HG02884 (cell line): ENCODE measurements at regions not wholly inside any gene's neighbourhood (a gene's known extent, or its start where the extent isn't known, plus 50 kb on each side); places are given as distances from the start of the nearest gene placed in this dataset.

Experiments used
- ATAC-seq: cut with Tn5 transposase; IDR thresholded peaks from one replicate; pipeline ENCODE4 v1.9.1; 2021; ENCODE audit warnings: mild to moderate bottlenecking, moderate library complexity; ENCODE audit not compliant: unreplicated experiment

DNA sequence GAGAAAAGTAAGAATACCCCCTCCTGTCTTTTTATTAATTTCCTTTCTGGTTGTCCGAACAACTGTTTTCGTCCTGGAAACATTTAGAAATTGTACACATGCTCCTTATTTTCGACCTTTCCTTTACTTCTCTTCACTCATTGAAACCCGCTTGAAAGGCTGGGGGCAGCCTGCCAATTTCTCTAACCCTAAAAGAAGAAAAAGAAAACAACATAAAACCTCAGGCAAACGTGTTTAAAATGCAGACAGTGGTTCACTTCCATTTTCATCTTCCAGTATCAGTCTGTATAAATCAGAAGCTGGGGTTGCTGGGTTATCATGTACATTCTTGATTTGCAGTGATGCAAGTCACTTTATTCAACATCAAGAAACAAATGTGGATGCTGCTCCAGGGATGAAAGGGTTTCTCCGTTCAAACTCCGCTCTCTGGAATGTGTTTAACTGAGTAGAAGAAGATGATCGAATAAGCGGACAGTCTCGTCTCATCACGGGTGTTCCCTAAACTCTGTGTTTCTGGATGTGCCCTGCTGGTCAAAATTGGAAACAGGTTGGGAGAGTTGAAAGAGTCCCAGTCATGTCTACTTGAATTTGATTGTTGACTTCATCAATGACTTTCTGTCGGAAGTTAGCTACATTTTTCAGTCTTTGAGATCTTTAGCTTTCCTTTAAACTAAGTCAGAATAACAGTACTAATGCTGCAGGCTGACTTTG is 1042.2 kb downstream of the BCL11B start:
- ATAC-seq, result no peak

DNA sequence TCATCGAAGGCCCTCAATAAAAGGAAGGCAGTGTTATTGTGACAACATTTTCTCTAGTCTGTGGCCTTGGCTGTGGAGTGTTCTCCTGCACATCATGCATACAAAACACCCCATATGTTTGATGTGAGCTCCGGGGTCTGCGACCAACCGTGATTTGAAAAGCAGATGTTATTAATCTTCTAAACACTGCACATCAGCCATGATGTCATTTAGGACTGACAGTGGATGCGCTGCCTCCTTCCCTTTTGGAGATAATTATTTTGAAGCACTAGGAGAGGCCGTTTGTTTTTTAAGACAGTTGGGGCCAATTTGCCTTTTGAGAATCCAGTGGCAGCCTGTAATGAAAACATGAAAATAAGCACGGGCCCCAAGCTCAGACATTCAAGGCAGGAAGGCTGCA is 1041.6 kb downstream of the BCL11B start:
- ATAC-seq, result no peak

DNA sequence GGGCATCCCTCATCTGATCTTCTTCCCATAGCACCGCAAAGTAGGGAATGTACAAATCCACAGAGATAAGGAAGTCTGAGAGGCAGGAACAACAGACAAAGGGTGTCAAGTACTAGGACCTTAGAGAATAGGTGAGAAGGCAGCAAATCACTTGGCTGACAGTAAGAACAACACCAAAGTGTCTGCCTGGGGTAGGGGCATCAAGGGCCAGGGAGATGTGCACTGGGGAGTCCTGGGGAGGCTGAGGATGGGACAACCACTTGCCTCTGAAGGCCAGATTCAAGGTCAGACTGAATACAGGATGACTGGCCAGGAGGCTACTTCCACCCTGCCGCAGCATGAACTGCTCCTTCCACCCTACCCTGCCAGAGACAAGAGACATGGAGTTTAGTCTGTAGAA is 1040.8 kb downstream of the BCL11B start:
- ATAC-seq, result no peak

DNA sequence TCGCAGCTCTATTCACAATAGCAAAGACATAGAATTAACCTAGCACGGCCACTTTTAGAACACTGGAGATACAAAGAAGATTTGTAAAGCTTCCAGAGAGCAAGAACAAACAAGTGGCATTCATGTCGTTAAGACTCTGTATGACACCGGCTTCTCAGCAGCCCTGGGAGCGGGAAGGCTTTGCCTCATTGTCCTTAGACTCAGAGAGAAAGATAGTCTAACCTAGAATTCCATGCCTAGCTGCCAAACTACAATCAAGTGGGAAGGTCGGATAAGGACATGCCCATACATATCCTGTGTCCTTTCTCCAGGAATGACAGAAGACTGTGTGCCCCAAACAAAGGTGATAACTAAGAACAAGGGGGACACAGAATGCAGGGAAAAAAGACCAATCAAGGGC is 1038.3 kb downstream of the BCL11B start:
- no peak for ATAC-seq

DNA sequence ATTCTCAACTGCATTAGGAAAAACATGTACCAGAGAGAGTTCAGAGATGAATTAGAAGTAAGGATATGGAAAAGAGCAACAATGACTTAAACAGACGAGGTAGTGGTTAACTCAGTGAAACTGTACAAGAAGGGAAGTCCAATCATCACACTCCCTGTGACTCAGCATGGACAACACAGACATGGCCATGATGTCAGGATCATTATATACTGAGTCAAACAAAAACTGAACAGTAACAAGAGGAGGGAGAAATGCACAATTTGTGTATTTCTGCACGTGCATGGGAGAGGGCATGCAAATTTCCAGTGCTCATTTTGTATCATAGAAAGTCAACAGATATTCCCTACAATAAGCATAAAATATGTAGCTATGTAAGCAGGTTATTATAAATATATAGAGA is 1037.8 kb downstream of the BCL11B start:
- no peak for ATAC-seq

DNA sequence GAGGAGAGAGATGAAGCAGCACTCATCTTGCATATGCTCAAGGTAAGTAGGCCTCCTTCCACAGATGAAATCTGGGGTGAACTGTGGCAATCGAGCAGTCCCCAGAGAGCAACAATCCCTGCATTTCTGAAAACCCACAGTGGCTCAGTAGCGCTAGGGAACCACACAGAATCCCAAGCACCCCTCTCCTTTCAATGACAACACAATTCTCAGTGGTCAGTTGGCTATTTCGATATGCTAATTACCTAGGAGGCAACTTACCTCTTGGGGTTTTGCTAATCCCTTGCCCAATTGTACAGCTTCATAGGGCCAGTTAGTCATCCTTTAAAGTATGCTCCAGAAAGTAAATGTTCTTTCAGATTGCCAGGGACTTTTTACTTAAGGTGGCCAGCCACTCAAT is 1035.7 kb downstream of the BCL11B start:
- ATAC-seq, result no peak

DNA sequence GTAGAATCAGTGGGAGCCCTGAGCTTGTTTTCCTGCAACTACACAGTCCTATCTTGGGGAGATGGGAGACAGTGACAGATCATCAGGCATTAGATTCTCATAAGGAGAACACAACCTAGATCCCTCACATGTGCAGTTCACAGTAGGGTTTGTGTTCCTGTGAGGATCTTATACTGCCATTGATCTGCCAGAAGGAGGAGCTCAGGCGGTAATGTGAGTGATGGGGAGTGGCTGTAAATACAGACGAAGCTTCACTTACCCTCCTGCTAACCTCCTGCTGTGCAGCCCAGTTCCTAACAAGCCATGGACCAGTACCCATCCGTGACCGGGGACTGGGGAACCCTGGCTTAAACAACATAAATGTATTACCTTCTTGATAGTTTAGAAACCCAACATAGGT is 1034.1 kb downstream of the BCL11B start:
- ATAC-seq, result no peak

DNA sequence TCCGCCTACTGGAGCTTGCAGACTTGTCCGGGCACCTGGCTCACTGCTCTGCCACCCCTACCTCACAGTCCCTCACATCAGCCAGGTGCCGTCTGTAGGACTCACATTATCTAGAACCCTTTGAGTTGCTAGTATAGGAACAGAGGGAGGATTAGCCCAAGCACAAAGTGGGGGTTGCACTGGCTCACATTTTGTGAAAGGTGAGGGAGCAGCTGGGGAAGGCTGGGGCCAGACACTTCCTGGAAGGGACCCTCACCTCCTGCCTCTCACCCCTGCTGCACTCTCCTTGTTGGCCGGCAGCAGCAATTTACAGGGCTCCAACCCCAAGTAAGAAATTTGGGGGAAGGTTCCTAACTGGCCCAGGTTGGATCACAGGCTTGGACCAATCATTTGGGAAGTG is 1031.6 kb downstream of the BCL11B start:
- no peak for ATAC-seq

DNA sequence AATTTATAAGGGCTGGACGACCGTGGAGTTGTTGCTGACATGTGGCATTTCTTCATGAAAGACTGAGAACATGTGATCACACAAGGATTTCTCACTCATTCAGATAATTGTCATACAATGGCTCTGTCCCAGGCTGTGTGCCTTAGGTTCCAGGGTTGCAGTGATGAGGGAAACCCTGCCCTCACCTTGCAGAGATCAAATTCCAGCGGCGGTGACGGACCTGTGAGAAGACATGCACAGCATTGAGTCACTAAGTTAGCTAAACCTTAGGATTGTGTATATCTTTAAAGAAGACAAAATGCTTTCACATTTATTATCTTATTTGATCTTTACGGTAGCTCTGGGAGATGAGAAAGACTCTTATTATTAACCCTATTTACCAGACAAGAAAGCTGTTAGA is 1029.1 kb downstream of the BCL11B start:
- no peak for ATAC-seq

DNA sequence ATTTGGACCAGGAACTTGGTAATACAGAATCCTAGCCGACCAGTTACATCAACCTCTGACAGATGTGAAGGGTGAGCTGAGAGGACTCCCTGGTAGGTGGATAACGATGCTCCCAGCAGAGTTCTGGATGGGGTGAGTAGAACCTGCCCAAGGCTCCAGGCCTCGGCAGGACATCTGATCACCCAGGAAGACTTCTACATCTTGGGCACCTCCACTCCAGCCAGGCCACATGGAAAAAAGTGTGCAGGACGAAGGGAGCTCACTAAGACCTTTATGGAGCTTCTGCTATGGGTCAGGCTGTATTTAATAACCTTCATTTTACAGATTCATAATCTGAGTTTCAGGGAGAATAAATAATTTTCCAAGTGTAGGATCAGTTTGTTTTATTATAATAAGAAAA is 1028.7 kb downstream of the BCL11B start:
- no peak for ATAC-seq

DNA sequence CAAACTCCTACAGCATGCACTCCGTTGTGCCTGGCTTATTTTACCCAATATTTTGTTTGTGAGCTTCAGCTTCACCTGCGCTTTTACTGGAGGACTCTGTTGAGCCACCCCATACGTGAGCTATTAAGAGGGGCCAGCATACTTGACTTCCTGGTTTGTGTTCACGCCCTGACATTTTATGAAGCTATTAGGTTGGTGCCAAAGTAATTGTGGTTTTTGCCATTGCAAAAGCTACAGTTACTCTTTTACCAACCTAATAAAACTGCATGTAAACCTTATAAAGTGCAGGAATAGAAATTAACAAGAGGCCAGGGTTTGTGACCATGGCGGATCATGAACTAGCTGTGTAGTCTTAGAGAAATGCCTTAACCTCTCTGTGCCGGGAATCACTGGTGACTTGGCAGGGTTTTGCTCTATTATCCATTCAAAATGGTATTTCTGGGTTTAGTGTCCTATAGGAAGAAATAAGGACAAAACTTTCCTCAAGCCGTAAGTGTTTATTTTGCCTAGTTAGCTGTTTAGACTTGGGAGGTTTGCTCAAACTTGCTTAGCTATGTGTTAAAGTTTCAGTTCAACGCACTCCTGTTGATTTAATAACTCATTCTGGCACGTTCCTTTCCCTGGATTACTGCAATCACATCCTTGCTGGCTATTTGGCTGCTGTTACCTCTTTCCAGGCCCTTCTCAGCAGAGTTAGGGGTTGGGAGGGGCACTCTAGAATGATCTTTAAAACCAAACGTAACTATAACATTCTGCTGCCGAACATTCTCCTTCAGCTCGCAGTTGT is 1027.6 kb downstream of the BCL11B start:
- no peak for ATAC-seq

DNA sequence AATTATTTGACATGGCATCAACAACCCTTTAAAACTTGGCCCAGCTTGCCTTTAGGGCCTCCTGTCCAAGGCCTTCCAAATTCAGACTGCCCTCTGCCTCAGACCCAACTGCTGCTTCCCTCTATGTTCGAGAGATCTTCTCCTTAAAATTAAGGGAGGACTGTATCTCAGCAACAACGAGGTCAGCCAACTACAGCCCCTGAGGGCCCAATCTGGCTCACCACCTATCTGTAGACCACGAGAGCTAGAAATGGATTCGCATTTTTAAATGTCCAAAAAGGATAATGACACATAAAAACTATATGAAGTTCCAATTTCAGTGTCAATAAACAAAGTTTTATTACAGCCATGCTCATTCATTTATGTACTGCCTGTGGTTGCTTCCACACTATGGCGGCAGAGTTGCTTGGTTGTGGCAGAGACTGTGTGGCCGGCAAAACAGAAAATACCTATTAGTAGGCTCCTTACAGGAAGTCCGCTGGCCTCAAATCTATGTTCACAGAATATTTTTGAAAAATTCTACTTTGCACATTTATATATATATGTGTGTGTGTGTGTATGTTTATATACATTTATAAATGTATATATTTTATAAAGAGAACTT is 1026.9 kb downstream of the BCL11B start:
- no peak for ATAC-seq

DNA sequence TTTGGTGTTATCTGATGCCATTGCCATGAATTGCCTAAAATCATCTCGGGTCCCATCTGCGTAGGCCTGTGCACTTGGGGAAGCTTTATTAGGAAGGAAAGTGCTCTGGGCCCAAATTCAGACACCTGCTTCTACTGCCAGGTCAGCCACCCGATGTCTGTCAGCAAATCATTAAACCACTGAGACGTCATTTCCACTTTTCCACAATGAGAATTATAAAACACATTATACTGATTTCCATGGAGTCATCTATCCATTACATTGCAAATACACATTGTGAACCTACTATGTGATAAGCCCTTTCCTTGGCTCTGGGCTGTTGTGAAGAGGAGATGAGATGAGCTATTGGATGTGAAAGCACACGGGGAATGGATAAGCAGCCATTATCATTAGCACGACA is 1022.9 kb downstream of the BCL11B start:
- ATAC-seq, result no peak

DNA sequence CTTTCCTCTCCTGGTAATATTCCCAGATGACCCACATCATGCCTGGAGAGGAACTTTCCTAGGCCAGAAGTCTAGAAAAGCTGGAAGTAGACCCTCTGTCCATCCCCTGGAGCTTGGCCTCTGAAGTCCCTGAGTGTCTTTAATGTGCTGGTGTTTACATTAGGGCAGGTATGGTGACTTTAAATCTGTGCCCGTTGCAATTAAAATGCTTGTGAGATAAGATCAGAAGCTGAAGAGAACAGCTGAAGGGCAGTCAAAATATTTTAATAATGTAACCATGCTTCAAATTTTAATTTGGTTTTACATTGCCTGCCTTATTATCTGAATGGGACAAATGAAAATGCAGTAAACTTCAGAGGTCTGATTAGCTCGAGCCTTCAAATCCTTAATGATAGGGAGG is 1022.5 kb downstream of the BCL11B start:
- ATAC-seq, result no peak

DNA sequence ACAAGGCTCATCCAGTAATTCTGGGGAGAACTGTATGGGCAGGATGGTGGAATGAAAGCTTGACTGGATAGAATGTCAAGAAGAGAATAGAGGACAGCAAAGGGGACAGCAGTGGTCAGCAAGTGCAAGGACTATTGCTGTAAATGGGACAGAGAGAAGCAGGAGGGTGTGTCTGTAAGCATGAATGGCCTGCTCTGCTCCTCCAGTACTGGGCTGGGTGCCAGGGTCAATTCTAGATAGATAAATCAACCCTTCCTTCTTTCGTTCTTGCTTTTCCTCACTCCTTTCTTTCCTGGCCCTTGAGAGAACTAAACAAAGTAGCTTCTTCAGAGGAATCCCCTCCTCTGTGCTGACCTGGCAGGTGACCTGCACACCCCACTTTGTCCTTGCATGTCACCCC is 1019.2 kb downstream of the BCL11B start:
- ATAC-seq, result no peak

DNA sequence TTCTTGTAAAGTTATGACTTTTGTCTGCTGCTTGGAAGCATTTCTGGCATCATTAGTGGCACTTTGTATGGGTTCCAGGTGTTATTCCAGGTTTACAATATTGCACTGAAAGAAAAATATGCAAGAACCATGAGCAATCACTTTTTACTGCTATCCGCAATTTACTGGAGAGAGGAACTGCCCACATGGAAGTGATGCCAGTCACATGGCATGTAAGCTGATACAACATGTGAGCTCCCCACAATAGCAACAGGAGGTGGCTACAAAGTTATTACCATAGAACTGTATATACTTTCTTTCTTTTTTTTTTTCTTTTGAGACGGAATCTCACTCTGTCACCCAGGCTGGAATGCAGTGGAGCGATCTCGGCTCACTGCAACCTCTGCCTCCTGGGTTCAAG is 1012.1 kb downstream of the BCL11B start:
- no peak for ATAC-seq

DNA sequence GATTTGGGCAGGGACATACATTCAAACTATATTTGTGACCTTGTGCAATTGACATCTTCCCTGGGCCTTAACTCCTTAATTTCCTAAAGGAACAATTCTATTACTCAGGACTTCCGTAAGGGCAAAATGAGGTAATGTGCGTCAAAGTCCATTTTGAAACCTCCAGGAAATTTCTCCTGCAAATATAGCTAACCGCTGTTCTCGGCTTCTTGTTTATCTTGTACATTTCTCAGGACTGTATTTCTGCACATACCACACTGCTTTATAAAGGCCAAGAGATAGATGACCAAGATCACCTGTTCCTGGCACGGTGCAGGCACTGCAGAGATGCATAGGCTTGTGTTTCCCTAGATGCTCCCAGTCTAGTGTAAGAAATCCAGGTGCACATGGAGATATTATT is 1009.4 kb downstream of the BCL11B start:
- ATAC-seq, result no peak

DNA sequence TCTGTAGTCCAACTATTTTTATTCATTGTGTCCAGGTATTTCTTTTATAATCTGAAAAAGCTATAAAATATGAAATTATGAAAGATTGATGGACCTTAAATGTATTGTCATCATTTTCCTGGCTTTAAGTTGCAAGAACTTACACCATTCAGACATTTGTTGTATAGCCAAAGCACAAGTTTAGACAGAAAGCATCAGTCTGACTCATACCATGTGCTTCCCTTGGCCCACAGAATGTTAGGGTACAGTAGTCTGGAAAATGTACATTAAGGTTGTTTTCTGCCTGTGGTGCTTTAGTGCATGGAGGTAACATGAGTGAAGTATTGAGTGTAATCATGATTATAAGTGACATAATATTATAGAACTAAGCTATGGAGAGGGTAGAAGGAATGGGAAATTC is 1002.5 kb downstream of the BCL11B start:
- no peak for ATAC-seq

DNA sequence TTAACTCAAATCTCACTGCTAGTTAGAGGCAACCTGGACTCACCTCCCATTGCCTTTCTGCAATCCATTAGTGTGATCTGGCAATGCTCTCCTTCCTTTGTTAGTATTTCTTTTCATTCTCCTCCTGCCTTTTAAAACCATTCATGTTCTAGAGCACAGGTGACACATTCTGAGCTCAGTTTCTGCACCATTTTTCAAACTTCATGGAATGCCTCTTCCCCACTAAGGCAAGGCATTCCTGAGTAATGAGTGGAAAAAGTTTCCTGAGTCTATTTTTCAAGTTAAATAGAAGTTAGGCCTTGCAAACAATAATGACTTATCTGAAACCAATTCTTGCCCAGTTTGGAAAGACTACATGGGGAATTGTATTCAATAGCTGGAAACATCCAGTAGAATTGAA is 1001.8 kb downstream of the BCL11B start:
- no peak for ATAC-seq

DNA sequence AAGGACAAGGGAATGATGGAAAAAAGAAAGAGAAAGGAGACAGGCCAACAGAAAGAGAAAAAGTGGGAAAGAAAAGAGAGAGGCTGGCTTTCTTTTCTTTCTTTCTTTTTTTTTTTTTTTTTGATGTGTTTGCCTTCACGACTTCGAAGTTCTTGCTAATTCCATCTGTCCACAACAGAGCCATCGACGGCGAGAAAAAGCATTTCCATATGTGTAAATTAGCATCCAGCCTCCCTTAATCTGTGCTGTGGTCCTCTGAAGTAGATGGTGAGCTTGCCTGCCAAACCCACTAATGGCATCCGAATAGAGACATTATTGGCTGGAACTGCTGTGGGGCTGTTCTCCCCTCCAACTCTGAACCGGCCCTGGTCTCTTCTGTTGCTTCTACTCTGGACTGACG is 997.4 kb downstream of the BCL11B start:
- no peak for ATAC-seq

DNA sequence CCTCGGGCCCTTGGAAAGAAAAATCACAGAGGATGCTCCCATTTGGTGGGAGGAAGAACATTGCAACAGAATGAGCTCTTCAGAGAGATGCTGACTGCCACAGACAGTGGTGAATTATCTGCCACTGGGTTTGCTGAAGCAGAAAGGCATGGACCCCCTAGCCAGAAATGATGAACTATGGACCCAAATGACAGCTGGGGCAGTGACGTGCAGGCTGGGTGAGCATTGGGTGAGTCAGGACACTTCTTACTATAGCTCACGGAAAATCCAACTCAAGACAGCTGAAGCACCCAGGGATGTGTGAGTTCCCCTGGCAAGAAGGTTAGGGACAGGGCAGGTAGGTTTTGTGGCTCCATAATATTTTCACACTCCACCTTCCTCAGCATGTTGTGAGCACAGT is 993.2 kb downstream of the BCL11B start:
- ATAC-seq, result no peak

DNA sequence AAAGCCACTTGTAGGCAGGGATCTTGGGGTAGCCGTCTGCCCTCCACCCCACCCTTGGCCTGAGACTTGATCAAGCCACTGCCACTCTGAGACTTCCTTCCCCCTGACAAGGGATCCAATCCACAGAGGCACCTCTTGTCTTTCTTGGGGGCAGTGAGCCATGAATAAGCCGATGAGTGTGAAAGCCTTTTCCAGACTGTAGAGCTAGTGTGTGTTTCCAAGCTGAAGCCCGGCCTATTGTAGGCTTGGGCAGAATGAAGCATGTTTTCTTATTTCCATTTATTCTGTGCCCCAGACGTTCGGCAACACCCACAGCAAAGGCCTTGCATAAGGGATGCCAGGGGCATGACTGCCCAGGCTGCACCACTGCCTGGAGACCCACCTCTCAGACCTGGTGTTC is 991.6 kb downstream of the BCL11B start:
- no peak for ATAC-seq
